Ishikawa (cell line): ENCODE measurements at regions not wholly inside any gene's neighbourhood (a gene's known extent, or its start where the extent isn't known, plus 50 kb on each side); places are given as distances from the start of the nearest gene placed in this dataset.

Experiments
- CEBPB ChIP-seq: IDR thresholded peaks from 2 replicates; pipeline ENCODE4 v1.6.1; 2012
- CREB1 ChIP-seq: IDR thresholded peaks from 2 replicates; pipeline ENCODE4 v1.6.1; 2012; ENCODE audit warnings: low read depth
- EGR1 ChIP-seq: IDR thresholded peaks from 2 replicates; pipeline ENCODE4 v1.6.1; 2012
- EP300 ChIP-seq: IDR thresholded peaks from 2 replicates; pipeline ENCODE4 v1.6.1; 2012; ENCODE audit warnings: borderline replicate concordance
- FOXM1 ChIP-seq: IDR thresholded peaks from 2 replicates; pipeline ENCODE4 v1.6.1; 2012; ENCODE audit warnings: low read depth, borderline replicate concordance
- MAX ChIP-seq: IDR thresholded peaks from 2 replicates; pipeline ENCODE4 v1.6.1; 2012
- NFIC ChIP-seq: IDR thresholded peaks from 2 replicates; pipeline ENCODE4 v1.6.1; 2012
- RAD21 ChIP-seq: IDR thresholded peaks from 2 replicates; pipeline ENCODE4 v1.6.1; 2012; ENCODE audit warnings: low read depth
- REST ChIP-seq: IDR thresholded peaks from 2 replicates; pipeline ENCODE4 v1.6.1; 2012; ENCODE audit warnings: low read depth, mild to moderate bottlenecking
- TAF1 ChIP-seq: IDR thresholded peaks from 2 replicates; pipeline ENCODE4 v1.6.1; 2012; ENCODE audit warnings: low read depth, mild to moderate bottlenecking
- TCF12 ChIP-seq: IDR thresholded peaks from 2 replicates; pipeline ENCODE4 v1.6.1; 2012; ENCODE audit warnings: low read depth
- TEAD4 ChIP-seq: IDR thresholded peaks from 2 replicates; pipeline ENCODE4 v1.6.1; 2012
- USF1 ChIP-seq: IDR thresholded peaks from 2 replicates; pipeline ENCODE4 v1.6.1; 2012
- YY1 ChIP-seq: IDR thresholded peaks from 2 replicates; pipeline ENCODE4 v1.6.1; 2012; ENCODE audit warnings: low read depth
- ZBTB7A ChIP-seq: IDR thresholded peaks from 2 replicates; pipeline ENCODE4 v1.6.1; 2012; ENCODE audit warnings: low read depth

GRCh38 chr1:228968891-228969606 is 233.8 kb downstream of the RHOU start:
- TF ChIP-seq FOXM1: no peak
- TF ChIP-seq RAD21: no peak
- no peak for TF ChIP-seq TAF1
- no peak for TF ChIP-seq TCF12

GRCh38 chr1:228969953-228970800 is 234.9 kb downstream of the RHOU start:
- TF ChIP-seq ZBTB7A: no peak
- TF ChIP-seq MAX: no peak
- TF ChIP-seq NFIC: no peak
- TF ChIP-seq TEAD4: no peak
- no peak for TF ChIP-seq RAD21
- no peak for TF ChIP-seq YY1

GRCh38 chr1:228972576-228972975 is 237.3 kb downstream of the RHOU start:
- TF ChIP-seq EP300 (no peak), FOXM1 (no peak), TEAD4 (no peak), TCF12 (no peak), NFIC (no peak), CREB1 (no peak), YY1 (no peak), CEBPB (no peak), RAD21 (no peak), USF1 (no peak), ZBTB7A (no peak), MAX (no peak), TAF1 (no peak), EGR1 (no peak), REST (no peak)

GRCh38 chr1:228974273-228974672 is 239.0 kb downstream of the RHOU start:
- TF ChIP-seq ZBTB7A: no peak
- no peak for TF ChIP-seq EP300
- no peak for TF ChIP-seq REST
- TF ChIP-seq EGR1: no peak
- TF ChIP-seq CEBPB: no peak
- TF ChIP-seq FOXM1: no peak

- TF ChIP-seq ZBTB7A (no peak), YY1 (no peak), NFIC (no peak), TCF12 (no peak), EP300 (no peak), CEBPB (no peak), CREB1 (no peak), RAD21 (no peak), FOXM1 (no peak), MAX (no peak), TEAD4 (no peak), REST (no peak), EGR1 (no peak), TAF1 (no peak), USF1 (no peak)
Measured at GRCh38 chr1:228975238-228975907, 240.1 kb downstream of the RHOU start.
